DND-41 (cell line): ENCODE measurements at regions not wholly inside any gene's neighbourhood (a gene's known extent, or its start where the extent isn't known, plus 50 kb on each side); places are given as distances from the start of the nearest gene placed in this dataset.

Experiments used
- CTCF ChIP-seq: IDR thresholded peaks from 2 replicates; pipeline ENCODE4 v1.5.1; 2012; ENCODE audit warnings: borderline replicate concordance, low read length, moderate library complexity, mild to moderate bottlenecking; ENCODE audit not compliant: poor library complexity, severe bottlenecking; ENCODE audit errors: extremely low read depth
- EZH2 ChIP-seq: IDR thresholded peaks from 3 replicates; pipeline ENCODE4 v1.6.1; 2012; ENCODE audit warnings: borderline replicate concordance, low read depth, mild to moderate bottlenecking, moderate library complexity, low read length, inconsistent platforms; ENCODE audit not compliant: severe bottlenecking

DNA sequence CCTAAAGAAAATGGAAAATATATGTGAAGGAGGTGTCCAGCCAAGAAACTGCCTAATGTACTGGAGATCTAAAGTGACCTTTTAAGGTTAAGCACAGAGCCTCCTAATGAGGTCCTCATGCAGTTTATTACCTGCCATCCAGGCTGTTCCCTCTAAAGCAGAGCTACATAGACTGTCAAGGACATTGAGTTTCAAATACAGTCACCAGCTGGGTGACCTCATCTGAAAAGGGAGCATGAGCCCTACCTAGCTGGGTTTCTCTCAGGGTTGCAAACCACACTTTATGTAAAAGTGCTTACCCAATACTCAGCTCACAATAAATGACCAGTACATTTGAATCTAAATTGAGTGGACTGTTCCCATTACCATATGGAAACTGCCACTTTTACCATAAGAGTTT lies 65.4 kb upstream of the CTNNA2 start:
- no peak for TF ChIP-seq CTCF
- TF ChIP-seq EZH2 = no peak
